ENCODE measurements at regions not wholly inside any gene's neighbourhood (a gene's known extent, or its start where the extent isn't known, plus 50 kb on each side); places are given as distances from the start of the nearest gene placed in this dataset.
"Not testable (repeated sequence)": the region's sequence is repeated elsewhere in the genome, so short reads cannot be mapped to it uniquely, and the experiment has no call there.

GRCh38 chr5:54383225-54383901, 72.1 kb upstream of the HSPB3 start:
- no peak for DNase-seq

GRCh38 chr5:54381319-54381718, 70.9 kb upstream of the ARL15 start:
- no CpG with 5 or more reads among the region's 31 CpGs for WGBS, 2 donors
- H3K4me1 ChIP-seq; H3K9me3 ChIP-seq; DNase-seq; H3K27me3 ChIP-seq; H3K4me3 ChIP-seq; H3K36me3 ChIP-seq; H3K27ac ChIP-seq; intact Hi-C loops (cut with DNase I): not testable (repeated sequence)

More at GRCh38 chr5:54383225-54383901, 72.1 kb upstream of the HSPB3 start:
- 65 to 75% methylated on average over 3 of the region's 3 CpGs for WGBS, 2 donors
- no peak for TF ChIP-seq POLR2A (IDR thresholded peaks at IDR 0.05)
- no peak for TF ChIP-seq CTCF (IDR thresholded peaks at IDR 0.05)
- intact Hi-C loops (cut with DNase I) = no loop called here
- Histone ChIP-seq H3K36me3 (no peaks in the 10 kb centered on the region), H3K4me1 (peaks cover 0 to 4% (median 0%) of the 10 kb centered on the region in 3 donors), H3K27ac (peak overlapping the region in 1 of 4 donors; percentile 45), H3K4me3 (no peak overlapping the region), H3K9me3 (no peaks in the 10 kb centered on the region), H3K27me3 (no peaks in the 10 kb centered on the region)

GRCh38 chr5:54379590-54379989, 69.2 kb upstream of the ARL15 start:
- intact Hi-C loops (cut with DNase I) = no loop called here
- no peak for TF ChIP-seq POLR2A (IDR thresholded peaks at IDR 0.05)
- no peak for TF ChIP-seq CTCF (IDR thresholded peaks at IDR 0.05)
- Histone ChIP-seq H3K4me1 (peaks cover 0 to 4% (median 0%) of the 10 kb centered on the region in 3 donors), H3K36me3 (no peaks in the 10 kb centered on the region), H3K27ac (no peak overlapping the region), H3K27me3 (no peaks in the 10 kb centered on the region), H3K4me3 (no peak overlapping the region), H3K9me3 (no peaks in the 10 kb centered on the region)
- WGBS, 2 donors = 72 to 76% methylated on average over 2 of the region's 2 CpGs
- DNase-seq = no peak

GRCh38 chr5:54378707-54379106, 68.3 kb upstream of the ARL15 start:
- H3K4me3 ChIP-seq = no peak overlapping the region
- no peaks in the 10 kb centered on the region for H3K9me3 ChIP-seq
- H3K4me1 ChIP-seq = peaks cover 0 to 4% (median 0%) of the 10 kb centered on the region in 3 donors
- intact Hi-C loops (cut with DNase I) = no loop called here
- H3K27me3 ChIP-seq = no peaks in the 10 kb centered on the region
- TF ChIP-seq POLR2A (IDR thresholded peaks at IDR 0.05) (no peak), CTCF (IDR thresholded peaks at IDR 0.05) (no peak)
- DNase-seq = no peak
- H3K27ac ChIP-seq = no peak overlapping the region
- H3K36me3 ChIP-seq = no peaks in the 10 kb centered on the region
- WGBS, 2 donors = 94 to 96% methylated on average over 4 to 5 of the region's 10 CpGs

- DNase-seq; intact Hi-C loops (cut with DNase I); H3K9me3 ChIP-seq; H3K36me3 ChIP-seq; H3K4me3 ChIP-seq; H3K27me3 ChIP-seq; H3K4me1 ChIP-seq; H3K27ac ChIP-seq: not testable (repeated sequence)
- 90 to 100% methylated on average over 1 of the region's 1 CpG for WGBS, 2 donors
These were observed 67.0 kb upstream of the ARL15 start for GRCh38 chr5:54377339-54377738.

GRCh38 chr5:54370982-54371381, 60.6 kb upstream of the ARL15 start:
- H3K9me3 ChIP-seq = no peaks in the 10 kb centered on the region
- no peak overlapping the region for H3K27ac ChIP-seq
- no peak for TF ChIP-seq POLR2A (IDR thresholded peaks at IDR 0.05)
- TF ChIP-seq CTCF (IDR thresholded peaks at IDR 0.05) = no peak
- DNase-seq = no peak
- H3K27me3 ChIP-seq = no peaks in the 10 kb centered on the region
- H3K4me3 ChIP-seq = no peak overlapping the region
- intact Hi-C loops (cut with DNase I) = no loop called here
- H3K36me3 ChIP-seq = no peaks in the 10 kb centered on the region
- no peaks in the 10 kb centered on the region for H3K4me1 ChIP-seq

Measured in esophagus squamous epithelium (tissue), 5 donors.